Stimulated activated naive CD4-positive, alpha-beta T cell (primary cell): ENCODE measurements at regions not wholly inside any gene's neighbourhood (a gene's known extent, or its start where the extent isn't known, plus 50 kb on each side); places are given as distances from the start of the nearest gene placed in this dataset.

Experiments used
- DNase-seq, 6 experiments: peaks; one replicate each; lab custom pipeline; 2025; lab: John Stamatoyannopoulos, UW

- DNase-seq = no peak
These were observed 113.6 kb downstream of the GALC start for GRCh38 chr14:87879389-87879788.

- DNase-seq = no peak
These were observed 114.0 kb downstream of the GALC start for GRCh38 chr14:87878959-87879358.

DNA sequence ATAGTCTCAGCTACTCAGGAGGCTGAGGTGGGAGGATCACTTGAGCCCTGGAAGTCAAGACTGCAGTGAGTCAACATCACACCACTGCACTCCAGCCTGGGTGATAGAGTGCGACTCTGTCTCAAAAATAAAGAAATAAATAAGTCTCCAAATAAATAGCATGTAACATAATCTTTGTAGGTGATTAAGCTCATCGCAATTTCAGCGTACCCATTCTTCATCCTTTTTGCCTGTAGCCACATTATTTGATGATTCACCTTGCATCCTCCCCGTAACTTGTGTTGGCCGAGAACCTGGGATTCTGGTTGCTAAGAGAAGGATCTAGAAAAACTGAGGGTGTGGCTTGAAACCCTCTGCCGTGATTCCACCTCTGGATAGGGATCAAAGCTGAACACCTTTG lies 115.1 kb downstream of the GALC start:
- DNase-seq = no peak

DNA sequence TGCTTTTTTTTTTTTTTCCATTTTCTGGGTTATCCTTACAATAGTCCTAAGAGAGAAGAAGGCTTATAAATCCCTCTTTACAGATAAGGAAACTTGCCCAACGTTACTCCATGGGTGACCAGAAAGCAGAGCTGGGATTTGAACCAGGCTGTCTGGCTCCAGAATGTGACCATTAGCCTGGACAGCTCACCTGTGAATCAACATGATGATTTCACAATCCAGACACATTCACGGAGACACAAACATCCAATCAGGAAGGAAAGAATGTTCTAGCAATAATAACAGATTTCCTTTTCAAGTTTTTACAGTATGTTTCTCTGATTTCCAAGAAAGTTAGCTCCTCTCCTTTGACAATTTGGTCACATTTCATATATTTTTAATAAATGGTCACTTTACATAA lies 118.3 kb downstream of the GALC start:
- no peak for DNase-seq

DNA sequence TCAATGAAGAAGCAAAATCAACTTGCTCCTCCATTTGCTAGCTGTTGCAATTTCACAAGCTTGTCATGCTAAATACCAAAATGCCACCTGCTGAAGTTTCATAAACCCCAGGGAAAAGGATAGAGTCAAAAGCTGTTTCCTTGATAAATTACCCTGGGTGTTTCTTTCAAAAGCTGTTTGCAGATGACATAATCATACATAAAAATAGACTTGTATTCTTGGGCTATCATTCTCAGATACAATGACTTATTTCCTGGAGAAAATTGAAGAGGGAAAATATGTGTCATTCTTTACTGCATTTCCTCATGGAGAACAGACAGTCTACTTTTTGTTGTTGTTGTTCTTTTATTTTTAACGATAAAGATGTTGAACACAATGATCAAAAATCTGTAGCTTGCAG lies 119.2 kb downstream of the GALC start:
- DNase-seq = no peak

DNA sequence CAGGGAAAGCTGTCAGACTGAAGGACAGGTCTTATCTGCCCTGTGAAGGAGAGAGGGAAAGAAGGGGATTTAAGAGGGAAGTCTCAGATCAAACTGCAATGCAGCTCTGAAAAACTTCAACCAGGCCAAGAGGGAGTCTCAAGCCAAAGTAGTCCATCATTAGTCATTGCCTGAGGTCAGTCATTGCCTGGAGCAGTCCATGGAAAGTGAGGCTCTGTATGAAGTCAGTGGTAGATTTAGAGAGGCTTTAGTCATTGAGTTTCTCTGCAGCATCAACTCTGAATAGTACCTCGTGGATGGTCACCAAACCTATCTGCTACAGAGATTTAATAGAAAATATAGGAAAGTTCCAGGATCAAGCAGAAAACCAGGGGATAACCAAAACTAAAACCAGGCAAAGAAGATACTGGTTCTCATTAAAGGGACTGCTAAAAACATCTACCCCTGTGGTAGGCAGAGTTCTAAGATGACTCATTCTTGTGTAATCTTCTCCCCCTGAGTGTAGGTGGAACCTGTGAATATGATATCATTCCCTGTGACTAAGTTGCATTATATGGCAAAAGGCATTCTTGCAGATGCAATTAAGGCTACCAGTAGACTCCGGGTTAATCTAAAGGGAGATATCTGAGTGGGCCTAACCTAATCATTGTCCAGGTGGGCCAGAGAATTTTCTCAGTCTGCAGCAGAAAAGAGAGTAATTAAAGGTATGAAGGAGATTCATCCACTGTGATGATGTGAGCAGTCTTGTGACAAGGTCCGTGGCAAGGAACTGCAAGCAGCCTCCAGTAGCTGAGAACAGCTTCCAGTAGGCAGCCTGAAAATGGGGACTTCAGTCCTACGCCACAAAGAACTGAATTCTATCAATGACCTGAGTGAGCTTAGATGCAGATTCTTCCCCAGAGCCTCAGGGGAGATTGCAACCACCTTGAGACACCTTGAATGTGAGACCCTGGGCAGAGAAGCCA lies 123.1 kb downstream of the GALC start:
- no peak for DNase-seq

GRCh38 chr14:87868920-87869319 lies 124.1 kb downstream of the GALC start:
- no peak for DNase-seq

DNA sequence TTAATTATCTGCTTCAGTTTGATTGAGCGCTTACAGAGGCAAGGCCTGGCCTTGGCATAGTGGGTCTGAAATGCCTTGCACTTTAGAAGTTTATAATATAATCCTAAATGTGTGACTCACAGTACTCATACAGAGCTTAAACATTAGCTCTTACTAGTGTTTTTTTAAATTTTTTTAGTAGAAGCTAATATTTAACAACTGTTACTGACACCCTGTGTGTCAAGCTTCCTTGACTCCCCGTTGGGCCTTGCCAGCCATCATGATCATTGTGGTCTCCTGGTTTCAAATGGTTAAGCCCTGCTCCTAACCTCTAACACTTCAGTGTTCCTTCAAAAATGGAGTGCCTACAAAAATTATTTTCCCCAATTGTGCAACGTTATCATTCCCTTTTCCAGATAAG lies 126.9 kb downstream of the GALC start:
- no peak for DNase-seq

- DNase-seq = no peak
These were observed 128.4 kb downstream of the GALC start for GRCh38 chr14:87864356-87865270.

- DNase-seq = no peak
These were observed 129.9 kb downstream of the GALC start for GRCh38 chr14:87863047-87863446.

- DNase-seq = no peak
These were observed 140.9 kb downstream of the GALC start for GRCh38 chr14:87852107-87852506.

DNA sequence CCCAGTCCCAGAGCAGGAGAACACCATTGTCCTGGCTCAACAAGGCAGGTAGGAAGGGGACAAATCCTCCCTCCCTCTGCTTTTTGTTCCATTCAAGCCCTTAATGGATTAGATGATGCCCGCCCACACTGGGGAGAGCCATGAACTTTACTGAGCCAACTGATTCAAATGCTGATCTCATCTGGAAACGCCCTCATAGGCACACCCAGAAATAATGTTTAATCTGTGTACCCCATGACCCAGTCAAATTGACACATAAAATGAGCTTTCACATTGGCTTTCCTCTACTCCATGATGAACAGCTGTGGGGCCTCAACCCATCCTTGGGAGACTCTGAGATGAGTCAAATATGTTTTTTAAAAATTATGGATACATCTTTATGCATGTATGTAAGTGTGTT lies 141.8 kb downstream of the GALC start:
- DNase-seq = no peak

DNA sequence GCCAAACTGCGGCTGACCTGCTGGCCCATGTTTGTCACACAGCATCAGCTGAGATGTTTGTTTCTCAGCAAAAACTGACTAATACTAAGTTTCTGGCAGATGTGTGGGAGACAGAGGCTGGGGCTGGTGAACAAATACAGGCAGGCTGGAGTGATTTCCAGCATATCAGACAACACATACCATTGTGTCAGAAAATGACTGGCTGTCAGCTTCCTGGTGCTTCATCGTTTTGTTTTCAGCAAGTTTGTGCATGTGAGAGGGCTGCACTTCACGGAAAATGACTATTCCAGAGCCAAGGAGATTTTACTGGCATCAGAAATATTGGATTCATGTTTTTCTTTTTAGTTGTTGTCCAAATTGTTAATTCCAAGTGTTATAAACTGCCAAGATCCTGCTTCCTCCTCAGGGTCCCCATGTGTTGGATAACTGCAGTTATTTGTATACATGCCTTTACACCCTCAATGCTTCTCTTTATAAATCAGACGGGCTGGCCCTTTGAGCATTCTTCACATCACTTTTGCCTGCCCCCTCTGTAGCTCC lies 145.7 kb downstream of the GALC start:
- no peak for DNase-seq

DNA sequence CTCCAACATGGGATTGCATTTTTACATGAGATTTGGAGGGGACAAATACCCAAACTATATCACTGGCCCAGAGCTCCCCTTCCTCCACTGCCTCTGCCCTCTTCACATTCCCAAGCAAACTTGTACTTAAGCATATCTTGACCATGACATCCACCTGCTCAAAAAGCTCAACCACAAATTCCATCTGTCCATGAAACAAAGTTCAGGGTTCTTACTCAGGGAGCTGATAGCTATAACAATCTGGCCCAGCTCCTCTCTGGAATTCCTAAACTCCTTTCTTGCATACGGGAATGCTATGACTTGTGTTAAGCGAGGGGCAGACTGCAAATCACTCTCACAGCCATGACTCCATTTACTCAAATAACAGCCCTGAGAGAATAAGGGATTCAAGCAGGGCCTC lies 152.1 kb downstream of the GALC start:
- no peak for DNase-seq

DNA sequence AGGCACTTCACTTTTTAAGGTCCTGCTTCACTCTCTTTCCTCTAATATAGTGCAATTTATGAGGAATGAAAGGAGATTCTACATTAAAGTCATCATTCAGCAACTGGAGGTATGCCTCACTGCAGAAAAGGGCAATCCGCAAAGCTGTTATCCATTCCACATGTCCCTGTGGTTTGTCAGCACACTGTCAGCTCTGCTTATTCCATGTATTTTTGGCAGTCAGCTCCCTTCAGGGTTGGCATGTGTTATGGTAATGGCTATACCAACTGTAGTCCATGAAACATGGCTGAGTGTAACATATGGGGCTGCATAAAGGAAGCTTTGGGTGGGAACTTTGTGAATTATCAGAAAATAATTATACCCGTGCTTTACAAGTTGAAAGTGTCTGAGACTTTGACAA lies 154.1 kb downstream of the GALC start:
- no peak for DNase-seq

GRCh38 chr14:87837296-87837695 lies 155.7 kb downstream of the GALC start:
- no peak for DNase-seq

DNA sequence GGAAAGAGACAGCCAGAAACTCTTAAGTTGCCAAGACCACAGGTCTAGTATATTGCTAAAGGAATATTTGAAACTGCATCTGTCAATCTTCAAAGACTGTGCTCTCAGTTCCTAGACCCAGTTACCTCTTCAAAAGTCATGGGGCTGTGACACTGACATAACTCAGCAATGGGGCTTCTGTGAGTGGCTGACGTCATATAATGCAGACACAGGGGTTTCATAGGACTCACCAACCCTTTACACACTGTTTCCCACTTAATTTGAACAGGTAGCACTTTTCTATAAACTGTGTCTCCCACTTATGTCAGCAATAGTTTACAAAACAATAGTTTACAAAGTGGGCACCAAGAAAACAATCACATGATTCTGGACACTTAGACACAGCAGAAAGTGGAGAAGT lies 158.4 kb downstream of the GALC start:
- DNase-seq = no peak

DNA sequence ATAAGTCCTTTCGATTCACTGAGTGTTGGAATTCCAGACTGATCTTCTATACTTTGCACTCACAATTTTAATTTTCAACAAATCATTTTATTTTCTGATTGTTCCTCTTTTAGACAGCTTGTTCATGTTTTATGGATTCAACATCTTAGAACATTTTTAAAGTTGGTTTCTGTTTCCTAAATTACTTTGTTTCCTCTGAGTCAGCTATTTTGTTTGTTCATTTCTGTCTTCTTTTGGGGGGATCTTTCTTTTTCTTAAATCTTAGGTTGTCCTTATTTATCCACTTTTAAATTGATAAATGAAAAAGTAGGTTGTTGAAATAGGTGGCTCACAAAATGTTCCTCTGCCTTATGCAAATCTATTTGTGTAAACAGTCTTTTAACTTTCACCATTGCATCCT lies 160.0 kb downstream of the GALC start:
- DNase-seq = no peak

GRCh38 chr14:87830443-87831096 lies 162.4 kb downstream of the GALC start:
- no peak for DNase-seq

DNA sequence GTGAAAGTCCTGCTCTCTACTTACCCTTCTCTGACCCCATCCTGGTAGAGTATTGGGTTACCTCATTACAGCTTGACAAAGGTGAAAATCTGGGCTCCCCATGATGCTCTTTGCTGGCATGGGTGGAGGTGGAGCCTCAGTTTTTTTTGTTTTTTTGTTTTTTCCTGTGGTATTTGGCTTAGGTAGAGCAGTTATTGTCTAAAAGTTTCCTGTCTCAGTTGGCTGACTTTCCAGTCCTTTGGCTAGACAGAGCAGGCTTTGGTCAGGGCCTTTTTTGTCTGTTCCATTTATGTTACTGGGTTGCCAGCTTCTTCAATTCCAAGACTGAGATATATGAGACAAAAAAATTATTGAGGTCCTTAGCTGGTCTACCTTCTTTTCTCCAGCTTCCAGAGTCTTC lies 163.4 kb downstream of the GALC start:
- DNase-seq = no peak

DNA sequence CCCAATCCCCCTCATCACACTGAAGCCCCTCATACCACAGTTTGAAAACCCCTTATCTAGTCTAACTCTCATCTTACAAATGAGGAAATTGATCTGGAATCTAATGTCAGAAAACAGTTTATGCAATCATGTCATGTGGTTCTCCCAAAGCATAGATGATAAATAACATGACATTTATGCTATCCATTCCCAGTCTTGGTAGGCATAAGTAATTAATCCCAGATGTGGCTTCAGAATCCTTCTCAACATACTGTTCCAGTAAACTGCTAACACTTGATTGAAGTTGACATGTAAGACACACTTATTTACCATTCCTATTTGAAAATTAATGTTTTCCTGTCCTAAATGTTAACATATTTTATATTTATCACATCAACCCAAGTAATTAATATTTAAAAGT lies 168.7 kb downstream of the GALC start:
- no peak for DNase-seq

DNA sequence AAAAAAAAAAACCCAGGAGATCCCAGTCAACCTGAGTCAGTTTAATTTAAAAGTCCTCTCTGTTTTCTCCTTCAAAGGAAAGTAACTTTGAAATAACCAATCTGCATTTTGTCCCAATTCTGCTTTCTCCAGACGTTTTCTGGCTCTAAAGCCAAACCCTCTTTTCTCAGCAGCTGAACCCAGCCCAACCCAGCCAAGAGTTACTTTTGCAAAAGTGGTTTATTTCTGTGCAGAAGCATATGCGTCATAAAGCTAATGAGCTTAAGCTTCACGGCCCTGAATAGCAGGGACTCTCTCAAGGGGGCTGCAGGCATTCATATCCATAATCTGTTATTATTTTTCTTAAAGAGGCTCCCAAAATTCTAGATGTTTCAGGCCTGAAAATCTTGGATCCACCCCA lies 176.6 kb downstream of the GALC start:
- DNase-seq = no peak
